ENCODE measurements at regions not wholly inside any gene's neighbourhood (a gene's known extent, or its start where the extent isn't known, plus 50 kb on each side); places are given as distances from the start of the nearest gene placed in this dataset.

GRCh38 chr13:68759617-68760016 lies 1348.0 kb upstream of the ATXN8OS start:
- TF ChIP-seq EZH2phosphoT487 (IDR thresholded peaks at IDR 0.05; ENCODE audit: borderline replicate concordance, low read length) (no peak), CTCF (IDR thresholded peaks at IDR 0.05; ENCODE audit: low read depth, low read length, poor library complexity, severe bottlenecking) (no peak)

Measured in DOHH2 (cell line).